HFF-Myc (cell line): ENCODE measurements at regions not wholly inside any gene's neighbourhood (a gene's known extent, or its start where the extent isn't known, plus 50 kb on each side); places are given as distances from the start of the nearest gene placed in this dataset.

Experiments
- DNase-seq: peaks from one replicate; pipeline ENCODE4 v3.0.0-alpha.2; 2011; ENCODE audit warnings: low read depth; ENCODE audit errors: extremely low read depth
- H3K4me3 ChIP-seq: replicated peaks from 2 replicates; pipeline ENCODE4 v1.5.1; 2011; ENCODE audit warnings: low read depth, mild to moderate bottlenecking, control low read depth, low read length
- TF ChIP-seq, protein P1 (sequence below): IDR thresholded peaks from 2 replicates; pipeline ENCODE4 v1.5.1; 2012; ENCODE audit warnings: mild to moderate bottlenecking, low read depth, low read length, control low read depth; ENCODE audit errors: missing control alignments

DNA sequence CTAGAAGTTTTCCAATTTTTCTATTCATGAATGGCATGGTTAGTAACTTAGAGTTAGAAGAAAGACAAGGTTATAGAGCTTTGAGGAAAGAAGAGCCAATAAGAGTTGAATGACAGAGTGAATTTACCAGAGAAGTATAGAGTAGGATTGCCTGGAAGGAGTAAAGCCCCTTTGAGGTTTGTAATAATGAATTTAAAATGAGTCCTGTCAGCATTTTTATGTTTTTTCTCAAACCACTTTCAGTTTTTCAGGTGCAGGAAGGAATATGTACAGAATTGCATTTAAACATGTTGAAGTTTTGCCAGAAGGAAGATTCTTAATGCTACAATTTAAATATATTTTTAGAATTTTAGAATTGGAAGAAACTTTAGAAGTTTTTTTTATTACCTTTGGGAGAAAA lies 408.3 kb downstream of the DSC3 start:
- no peak for DNase-seq
- TF ChIP-seq, protein P1, sequence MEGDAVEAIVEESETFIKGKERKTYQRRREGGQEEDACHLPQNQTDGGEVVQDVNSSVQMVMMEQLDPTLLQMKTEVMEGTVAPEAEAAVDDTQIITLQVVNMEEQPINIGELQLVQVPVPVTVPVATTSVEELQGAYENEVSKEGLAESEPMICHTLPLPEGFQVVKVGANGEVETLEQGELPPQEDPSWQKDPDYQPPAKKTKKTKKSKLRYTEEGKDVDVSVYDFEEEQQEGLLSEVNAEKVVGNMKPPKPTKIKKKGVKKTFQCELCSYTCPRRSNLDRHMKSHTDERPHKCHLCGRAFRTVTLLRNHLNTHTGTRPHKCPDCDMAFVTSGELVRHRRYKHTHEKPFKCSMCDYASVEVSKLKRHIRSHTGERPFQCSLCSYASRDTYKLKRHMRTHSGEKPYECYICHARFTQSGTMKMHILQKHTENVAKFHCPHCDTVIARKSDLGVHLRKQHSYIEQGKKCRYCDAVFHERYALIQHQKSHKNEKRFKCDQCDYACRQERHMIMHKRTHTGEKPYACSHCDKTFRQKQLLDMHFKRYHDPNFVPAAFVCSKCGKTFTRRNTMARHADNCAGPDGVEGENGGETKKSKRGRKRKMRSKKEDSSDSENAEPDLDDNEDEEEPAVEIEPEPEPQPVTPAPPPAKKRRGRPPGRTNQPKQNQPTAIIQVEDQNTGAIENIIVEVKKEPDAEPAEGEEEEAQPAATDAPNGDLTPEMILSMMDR: no peak
- H3K4me3 ChIP-seq: no peak overlapping the region

DNA sequence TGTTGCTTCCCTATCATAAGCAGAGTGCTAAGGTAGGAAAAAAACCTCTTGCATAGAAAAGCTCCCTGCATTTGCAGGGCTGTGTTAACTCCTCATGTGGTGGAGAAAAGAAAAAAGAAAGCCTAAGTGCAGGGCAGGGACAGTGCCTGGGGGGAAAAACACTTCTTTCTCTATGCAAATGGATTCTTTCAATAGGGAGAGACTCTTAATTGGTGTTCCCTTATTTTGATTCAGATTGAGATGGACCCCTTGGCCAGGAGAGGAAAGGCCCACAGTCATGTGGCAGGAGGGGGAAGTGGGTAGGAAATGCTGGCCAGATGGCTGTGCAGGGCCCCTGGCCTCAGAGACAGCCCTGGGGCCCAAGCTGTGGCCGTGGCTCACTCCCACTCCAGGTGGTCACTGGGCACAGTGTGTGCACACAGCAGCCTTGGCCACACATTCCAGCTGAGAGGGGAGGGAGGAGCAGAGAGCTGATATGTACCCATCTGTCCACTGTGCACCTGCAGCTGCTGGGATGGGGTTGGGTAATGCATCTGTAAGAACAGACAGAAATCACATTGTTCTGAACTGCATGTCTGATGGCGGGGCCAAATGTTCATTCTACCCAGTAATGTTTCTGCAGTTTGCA lies 410.4 kb downstream of the DSC3 start:
- no peak for DNase-seq
- TF ChIP-seq, protein P1: no peak

DNA sequence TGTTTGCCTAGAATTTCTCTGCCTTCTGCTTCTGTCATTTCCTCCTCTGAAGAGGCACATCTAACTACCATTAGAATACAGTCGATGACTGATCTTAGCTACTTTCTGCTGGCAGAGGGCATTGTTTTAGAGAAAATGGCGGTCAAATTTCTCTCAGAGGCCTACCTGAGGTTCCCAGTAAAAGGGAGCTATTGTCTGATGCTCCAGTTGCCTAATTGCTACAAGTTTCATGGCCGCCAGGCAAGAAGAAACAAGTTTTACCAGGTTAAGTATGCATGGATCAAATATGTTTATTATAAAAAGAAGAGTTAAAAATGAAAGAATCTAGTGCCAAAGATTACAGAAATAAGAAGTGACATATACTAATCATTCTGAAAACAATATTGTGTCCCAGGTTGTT lies 416.6 kb downstream of the DSC3 start:
- TF ChIP-seq, protein P1: no peak
- no peak overlapping the region for H3K4me3 ChIP-seq
- no peak for DNase-seq

More for the DNA sequence above, 410.4 kb downstream of the DSC3 start:
- no peak overlapping the region for H3K4me3 ChIP-seq

DNA sequence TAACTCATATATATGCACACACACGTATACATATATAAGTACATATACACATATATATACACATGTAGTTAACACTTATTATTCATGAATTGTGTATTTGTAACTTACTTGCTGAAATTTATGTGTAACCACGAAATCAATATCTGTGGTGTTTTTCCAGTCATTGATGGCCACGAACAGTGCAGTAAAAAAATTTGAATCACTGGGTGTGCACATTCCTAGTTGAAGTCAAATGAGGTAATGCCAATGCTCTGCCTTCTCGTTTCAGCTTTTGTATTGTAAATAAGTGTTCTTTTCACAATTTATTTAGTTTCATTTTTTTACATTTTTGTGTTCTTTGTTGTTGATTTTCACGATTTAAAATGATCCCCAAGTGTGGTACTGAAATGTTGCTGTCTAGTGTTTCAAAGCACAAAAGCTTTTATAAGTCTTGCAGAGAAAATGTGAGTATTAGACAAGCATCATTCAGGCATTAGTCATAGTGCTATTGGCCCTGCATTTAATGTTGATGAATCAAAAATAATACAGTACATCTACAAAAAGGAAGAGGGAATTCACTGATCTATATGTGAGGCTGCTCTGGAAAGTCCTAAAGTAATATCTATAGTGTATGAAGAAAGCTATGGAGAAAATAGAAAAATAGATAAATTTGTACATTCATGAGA lies 419.0 kb downstream of the DSC3 start:
- no peak for DNase-seq
- TF ChIP-seq, protein P1: no peak
- H3K4me3 ChIP-seq: no peak overlapping the region

DNA sequence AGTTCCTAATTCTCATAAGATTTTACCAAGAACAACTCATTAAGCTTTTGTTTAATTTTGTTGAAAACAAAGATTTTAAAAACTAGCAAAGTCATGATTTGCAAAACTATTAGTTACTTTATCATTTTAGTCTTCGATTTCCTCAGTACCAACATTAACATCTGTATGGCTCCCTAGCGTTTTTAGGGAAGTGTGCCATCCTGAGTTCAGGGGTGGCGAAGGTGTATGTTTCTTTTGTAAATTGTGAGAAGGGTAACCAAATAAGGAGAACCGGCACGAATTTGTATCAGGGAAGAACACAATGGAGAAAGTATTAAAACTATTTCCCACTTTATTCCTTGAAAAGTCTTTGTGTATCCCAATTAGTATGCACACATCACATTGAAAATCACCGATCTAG lies 419.9 kb downstream of the DSC3 start:
- TF ChIP-seq, protein P1: no peak
- DNase-seq: no peak
- H3K4me3 ChIP-seq: no peak overlapping the region

DNA sequence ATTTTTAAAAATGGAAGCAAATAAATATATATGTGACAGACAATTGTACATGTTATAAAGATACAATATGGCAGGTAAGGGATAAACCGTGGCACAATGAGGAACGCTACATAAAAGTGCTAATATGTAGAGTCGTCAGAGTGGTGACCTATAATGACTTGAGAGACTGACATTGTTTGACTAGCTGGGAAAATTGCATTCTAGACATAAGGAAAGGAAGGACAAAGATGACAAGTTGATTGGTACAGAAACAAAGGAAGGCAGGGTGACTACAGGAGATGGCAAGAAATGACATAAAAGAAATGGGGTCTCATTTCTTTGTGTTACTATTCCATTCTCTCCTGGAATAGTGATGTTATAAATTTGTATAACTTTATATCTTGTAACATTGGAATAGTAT lies 420.4 kb downstream of the DSC3 start:
- TF ChIP-seq, protein P1: no peak
- no peak for DNase-seq
- H3K4me3 ChIP-seq: no peak overlapping the region
